Osteoblast (primary cell): ENCODE measurements at regions not wholly inside any gene's neighbourhood (a gene's known extent, or its start where the extent isn't known, plus 50 kb on each side); places are given as distances from the start of the nearest gene placed in this dataset.

Source experiments
- DNase-seq: peaks from one replicate; pipeline ENCODE4 v3.0.0; 2011; ENCODE audit warnings: low spot score, mixed read lengths; ENCODE audit not compliant: insufficient read length; ENCODE audit errors: missing footprints
- H2AFZ ChIP-seq: 2 replicates; pipeline ENCODE4 v1.6.0; 2011; ENCODE audit warnings: mild to moderate bottlenecking, low read length
- H3K27ac ChIP-seq: 2 replicates; pipeline ENCODE4 v1.5.1; 2011; ENCODE audit warnings: mild to moderate bottlenecking, low read depth, low read length, moderate library complexity
- H3K27me3 ChIP-seq: 2 replicates; pipeline ENCODE4 v1.6.0; 2012; ENCODE audit warnings: mild to moderate bottlenecking, control low read depth, inconsistent platforms, low read length, moderate library complexity; ENCODE audit not compliant: insufficient read depth
- H3K36me3 ChIP-seq: 2 replicates; pipeline ENCODE4 v1.5.1; 2011; ENCODE audit warnings: mild to moderate bottlenecking, low read length, control low read depth, moderate library complexity; ENCODE audit not compliant: insufficient read depth
- H3K4me1 ChIP-seq: 2 replicates; pipeline ENCODE4 v1.5.1; 2011; ENCODE audit warnings: mild to moderate bottlenecking, low read length, control low read depth, moderate library complexity; ENCODE audit not compliant: insufficient read depth
- H3K4me2 ChIP-seq: 2 replicates; pipeline ENCODE4 v1.6.0; 2011; ENCODE audit warnings: mild to moderate bottlenecking, low read length; ENCODE audit not compliant: insufficient read depth
- H3K4me3 ChIP-seq: fragments of 200-600 bp; sonication (generic); 3 replicates; pipeline ENCODE4 v1.5.1; 2012; ENCODE audit warnings: mild to moderate bottlenecking, low read length, inconsistent platforms; ENCODE audit not compliant: insufficient read depth
- H3K79me2 ChIP-seq: 2 replicates; pipeline ENCODE4 v1.6.0; 2012; ENCODE audit warnings: mild to moderate bottlenecking, low read length, control low read depth, inconsistent platforms; ENCODE audit not compliant: insufficient read depth
- H3K9me3 ChIP-seq: 2 replicates; pipeline ENCODE4 v1.5.1; 2011; ENCODE audit warnings: low read depth, low read length, control low read depth
- H4K20me1 ChIP-seq: 2 replicates; pipeline ENCODE4 v1.6.0; 2012; ENCODE audit warnings: mild to moderate bottlenecking, low read length, control low read depth; ENCODE audit not compliant: insufficient read depth
- CTCF ChIP-seq: IDR thresholded peaks from 2 replicates; pipeline ENCODE4 v1.5.1; 2011; ENCODE audit warnings: mild to moderate bottlenecking, low read depth, low read length, moderate library complexity; ENCODE audit errors: extremely low read depth

- H4K20me1 ChIP-seq: no peaks in the 10 kb centered on the region
- no peak overlapping the region for H3K27ac ChIP-seq
- no peaks in the 10 kb centered on the region for H3K27me3 ChIP-seq
- no peak for DNase-seq
- no peak for TF ChIP-seq CTCF
- no peaks in the 10 kb centered on the region for H3K36me3 ChIP-seq
- H3K4me1 ChIP-seq: no peaks in the 10 kb centered on the region
- H3K9me3 ChIP-seq: no peaks in the 10 kb centered on the region
- H2AFZ ChIP-seq: no peak overlapping the region
- H3K4me3 ChIP-seq: no peak overlapping the region
- H3K79me2 ChIP-seq: no peaks in the 10 kb centered on the region
- no peak overlapping the region for H3K4me2 ChIP-seq
Observed at GRCh38 chr15:45829336-45830153, 194.7 kb downstream of the SQOR start.

- Histone ChIP-seq H3K4me1 (no peaks in the 10 kb centered on the region), H3K4me3 (no peak overlapping the region), H3K27ac (no peak overlapping the region), H3K79me2 (no peaks in the 10 kb centered on the region), H3K9me3 (no peaks in the 10 kb centered on the region), H2AFZ (no peak overlapping the region), H4K20me1 (no peaks in the 10 kb centered on the region), H3K36me3 (no peaks in the 10 kb centered on the region), H3K27me3 (no peaks in the 10 kb centered on the region), H3K4me2 (no peak overlapping the region)
- no peak for TF ChIP-seq CTCF
- no peak for DNase-seq
Observed at GRCh38 chr15:45831787-45832186, 197.0 kb downstream of the SQOR start.

- no peak for TF ChIP-seq CTCF
- Histone ChIP-seq H3K36me3 (no peaks in the 10 kb centered on the region), H3K4me1 (no peaks in the 10 kb centered on the region)
Observed at GRCh38 chr15:45834622-45835021, 199.8 kb downstream of the SQOR start.

GRCh38 chr15:45842151-45842550 lies 207.3 kb downstream of the SQOR start:
- H3K9me3 ChIP-seq: no peaks in the 10 kb centered on the region
- H3K27me3 ChIP-seq: no peaks in the 10 kb centered on the region
- H3K27ac ChIP-seq: no peak overlapping the region
- no peak for TF ChIP-seq CTCF
- no peaks in the 10 kb centered on the region for H3K79me2 ChIP-seq
- H3K4me2 ChIP-seq: no peak overlapping the region
- no peaks in the 10 kb centered on the region for H4K20me1 ChIP-seq
- H3K36me3 ChIP-seq: no peaks in the 10 kb centered on the region
- no peak for DNase-seq
- H3K4me3 ChIP-seq: no peak overlapping the region
- no peak overlapping the region for H2AFZ ChIP-seq
- no peaks in the 10 kb centered on the region for H3K4me1 ChIP-seq

More at GRCh38 chr15:45834622-45835021, 199.8 kb downstream of the SQOR start:
- Histone ChIP-seq H3K4me2 (no peak overlapping the region), H3K27ac (no peak overlapping the region), H4K20me1 (no peaks in the 10 kb centered on the region), H3K9me3 (no peaks in the 10 kb centered on the region), H3K79me2 (no peaks in the 10 kb centered on the region), H3K27me3 (no peaks in the 10 kb centered on the region), H3K4me3 (no peak overlapping the region), H2AFZ (no peak overlapping the region)
- no peak for DNase-seq
